Fibroblast of skin of right quadriceps (primary cell): ENCODE measurements at regions not wholly inside any gene's neighbourhood (a gene's known extent, or its start where the extent isn't known, plus 50 kb on each side); places are given as distances from the start of the nearest gene placed in this dataset.

Experiments
- DNase-seq: peaks from one replicate; pipeline ENCODE4 v3.0.0-alpha.2; 2013

DNA sequence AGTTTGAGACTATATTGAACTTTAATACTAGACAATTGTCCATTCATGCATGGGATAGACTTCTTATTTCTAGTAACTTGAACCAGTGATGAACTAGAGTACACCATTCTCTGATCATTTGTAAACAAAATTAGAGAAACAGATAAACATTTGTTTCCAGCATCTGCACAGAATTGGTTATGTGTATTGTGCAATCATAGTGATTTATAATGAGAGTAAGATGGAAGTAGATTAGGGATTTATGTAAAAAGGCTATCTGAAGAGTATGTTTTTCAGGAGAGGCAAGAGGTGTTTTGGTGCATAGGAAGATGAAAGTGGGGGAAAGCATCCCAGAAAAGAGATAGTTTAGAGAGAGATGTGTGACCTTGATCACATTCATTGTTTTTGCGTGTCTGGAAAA, 695.0 kb downstream of the SQOR start:
- no peak for DNase-seq

DNA sequence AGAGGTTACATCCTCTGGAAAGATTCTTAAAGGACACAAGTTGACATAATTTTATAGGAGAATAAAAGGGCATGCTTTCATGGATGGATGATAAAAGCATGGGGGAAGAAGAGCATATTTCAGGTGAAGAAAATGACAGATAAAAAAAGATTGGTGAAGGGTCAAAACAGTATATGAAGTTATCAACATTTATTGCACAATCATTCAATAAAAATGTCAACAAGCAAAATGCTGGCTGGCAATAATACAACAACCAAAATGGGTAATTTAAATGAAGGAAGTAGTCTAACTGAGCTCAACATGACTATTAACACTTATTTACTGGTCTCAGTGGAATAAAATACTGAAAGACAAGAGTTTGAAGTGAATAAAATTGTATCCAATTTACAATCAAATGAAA, 696.7 kb downstream of the SQOR start:
- no peak for DNase-seq

DNA sequence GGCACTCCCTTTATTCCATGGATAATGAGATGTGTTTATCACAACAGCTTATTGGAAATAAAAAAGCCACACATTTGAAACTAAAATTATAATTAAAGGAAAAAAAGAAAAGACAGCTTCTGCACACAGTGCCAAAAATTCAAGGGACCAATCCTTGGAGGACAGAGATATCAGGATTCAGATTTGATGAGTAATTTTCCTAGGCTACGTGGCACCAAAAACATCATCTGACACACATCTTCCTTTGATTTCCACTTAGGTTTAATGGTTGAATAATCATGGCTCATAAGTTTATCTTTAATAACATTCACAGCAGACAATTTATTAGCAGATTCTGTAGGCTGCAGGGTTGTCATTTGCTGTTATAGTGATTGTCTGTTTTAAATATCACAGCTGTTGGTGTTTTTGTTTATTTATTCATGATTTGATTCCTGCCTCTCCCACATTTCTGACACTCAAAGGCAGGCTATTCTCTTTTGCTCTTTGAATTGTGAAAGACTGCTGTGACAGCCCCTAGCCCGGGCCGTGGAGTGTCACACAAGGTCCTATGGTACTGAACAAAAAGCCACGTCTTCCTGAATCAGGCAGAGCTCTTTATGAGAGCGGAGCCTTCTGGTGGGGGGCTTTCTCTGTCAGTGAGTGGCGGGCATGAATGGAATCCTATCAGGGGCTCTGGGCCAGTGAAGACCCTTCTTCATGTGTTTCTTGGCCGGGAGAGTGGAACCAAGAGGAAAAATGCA, 708.5 kb downstream of the SQOR start:
- no peak for DNase-seq

DNA sequence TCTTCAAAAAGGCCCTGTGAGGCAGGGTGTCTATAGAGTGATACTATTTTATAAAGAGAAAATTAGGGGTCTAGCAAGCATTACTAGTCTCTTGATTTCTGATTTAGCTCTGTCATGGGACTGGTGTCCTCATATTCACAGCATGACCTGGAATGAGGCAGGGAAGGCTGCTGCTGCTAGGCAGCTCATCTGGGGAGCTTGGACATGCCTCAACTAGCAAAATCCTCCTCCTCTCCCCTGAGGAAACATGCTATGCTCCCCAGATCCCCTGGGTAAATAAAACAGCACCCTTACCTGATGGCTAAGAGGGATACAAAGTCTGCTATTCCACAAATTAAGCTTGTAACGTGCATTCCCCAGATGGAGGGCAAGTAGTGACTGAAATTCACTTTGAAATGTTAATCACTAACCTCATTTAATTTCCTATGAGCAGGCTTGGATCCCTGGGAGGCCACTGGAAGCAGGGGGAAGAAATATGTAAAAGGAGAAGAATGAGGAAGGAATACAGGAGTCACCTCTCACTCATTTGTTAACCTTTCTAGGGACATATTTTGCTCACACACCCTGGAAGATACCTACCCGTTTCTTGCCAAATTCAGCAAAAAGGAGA, 709.4 kb downstream of the SQOR start:
- DNase-seq: no peak

DNA sequence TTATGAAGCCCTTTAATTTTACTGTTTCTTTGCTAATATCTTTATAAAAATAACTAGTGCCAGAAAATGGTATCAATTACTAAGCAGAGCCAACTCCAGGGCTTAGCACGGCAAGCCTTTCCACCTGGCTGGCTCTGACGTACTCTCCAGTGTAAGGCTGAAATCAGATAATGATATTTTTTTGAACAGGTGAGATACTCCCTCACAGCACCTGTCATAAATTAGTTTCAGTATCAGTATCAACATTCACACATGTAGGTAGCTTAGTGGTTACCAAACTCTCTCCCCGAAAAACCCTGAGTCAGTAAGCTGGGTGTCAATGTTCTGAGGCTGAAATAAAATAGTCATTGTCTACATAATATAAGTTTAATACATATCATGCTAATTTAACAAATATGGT, 710.1 kb downstream of the SQOR start:
- no peak for DNase-seq

DNA sequence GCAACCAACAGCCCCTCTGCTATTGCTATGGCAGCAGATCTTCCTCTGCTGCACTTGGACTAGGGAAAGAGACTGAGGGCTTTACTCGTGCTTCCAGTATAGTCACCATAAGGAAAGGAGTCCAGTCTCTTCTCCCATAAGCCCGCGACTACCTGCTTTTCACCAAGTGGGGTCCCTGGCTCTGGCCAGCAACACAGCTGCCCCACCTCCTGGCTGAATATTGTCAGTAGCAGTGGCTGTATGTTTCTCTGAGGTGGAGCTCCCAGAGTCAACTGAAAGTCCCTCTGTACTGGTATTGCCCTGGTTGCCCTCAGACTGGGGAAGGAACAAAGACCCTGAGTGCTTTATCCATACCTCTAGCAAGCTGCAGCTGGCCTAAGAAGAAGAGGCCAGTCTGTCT, 719.6 kb downstream of the SQOR start:
- DNase-seq: no peak

DNA sequence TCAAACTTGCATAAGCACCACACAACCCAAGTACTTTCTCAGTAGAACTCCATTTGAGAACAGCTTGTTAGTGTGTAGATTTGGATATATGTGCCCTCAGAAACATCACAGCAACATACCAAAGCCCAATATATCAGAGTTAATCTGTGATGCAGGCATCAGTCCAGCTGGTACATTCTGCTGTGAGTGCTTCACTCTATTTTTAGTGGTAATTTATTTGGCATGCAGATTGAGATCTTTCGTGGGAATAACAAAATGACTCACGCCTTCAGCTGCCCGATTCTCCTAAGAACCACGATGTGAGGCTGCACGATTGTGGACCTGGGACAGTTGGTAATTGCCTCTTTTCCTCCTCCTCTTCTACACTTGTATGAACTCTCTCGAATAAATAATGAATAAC, 730.7 kb downstream of the SQOR start:
- peak; percentile 80 for DNase-seq

DNA sequence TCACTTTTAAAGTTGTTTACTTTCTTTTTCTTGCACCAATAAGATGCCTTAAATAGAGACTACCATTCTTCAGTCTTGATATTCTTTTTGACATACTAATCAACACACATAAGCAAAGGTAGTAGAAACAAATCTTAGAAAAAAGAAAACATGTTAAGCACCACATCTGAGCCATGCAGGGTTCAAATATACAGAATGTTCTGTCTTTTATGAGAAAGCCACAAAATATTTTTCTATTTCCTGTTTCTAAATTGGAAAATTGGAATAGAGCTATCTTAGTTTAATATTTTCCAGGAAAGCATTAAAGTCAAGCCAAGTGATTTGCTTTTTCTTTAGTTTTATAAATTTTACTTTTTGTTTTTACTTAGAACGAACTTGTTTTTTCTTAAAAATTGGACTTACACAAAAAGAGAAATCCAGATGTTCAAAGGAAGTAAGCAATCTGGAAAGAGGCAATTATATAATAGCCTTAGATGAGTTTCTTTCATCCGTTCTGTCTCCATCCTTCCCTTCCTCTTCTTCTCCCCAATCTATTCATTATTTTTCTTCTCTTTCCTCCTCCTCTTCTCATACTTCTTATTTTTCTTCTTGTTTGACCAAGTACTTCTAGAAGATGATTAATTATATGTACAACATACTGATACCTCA, 731.7 kb downstream of the SQOR start:
- no peak for DNase-seq

DNA sequence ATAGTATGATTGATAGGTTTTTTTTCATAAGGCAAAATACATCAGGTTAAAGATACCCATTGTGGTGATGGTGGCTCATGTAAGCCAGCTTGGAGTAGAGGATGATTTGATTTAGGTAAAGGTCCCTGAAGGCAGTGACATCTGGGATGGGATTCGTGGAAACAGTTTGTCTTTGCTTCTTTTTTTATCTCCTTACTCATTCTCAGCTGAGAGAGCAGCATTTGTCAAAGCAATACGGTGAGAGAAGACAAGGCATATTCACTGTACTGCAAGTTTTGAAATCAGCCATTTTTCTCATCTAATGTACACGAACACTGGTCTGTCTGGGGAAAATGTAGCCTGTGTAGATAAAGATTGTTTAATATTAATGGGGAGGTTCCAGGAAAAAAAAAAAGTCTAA, 749.1 kb downstream of the SQOR start:
- no peak for DNase-seq

DNA sequence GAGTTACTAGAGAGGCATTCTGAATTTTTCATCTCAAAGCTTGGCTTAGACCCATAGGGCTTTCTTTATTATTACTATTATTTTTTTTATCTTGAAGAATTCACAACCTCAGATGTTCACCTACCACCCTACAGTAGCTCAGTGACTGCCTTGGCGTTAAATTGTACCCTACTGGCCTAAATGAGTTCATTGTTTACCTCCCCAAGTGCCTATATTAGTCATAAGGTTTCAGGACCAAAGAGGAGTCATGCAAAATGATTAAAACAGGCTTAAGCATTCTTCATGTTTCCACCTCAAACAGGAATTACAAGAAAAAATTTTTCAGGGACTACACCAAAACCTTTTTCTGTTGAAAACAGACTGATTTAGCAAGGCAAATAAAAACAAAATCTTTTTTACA, 751.5 kb downstream of the SQOR start:
- DNase-seq: no peak

DNA sequence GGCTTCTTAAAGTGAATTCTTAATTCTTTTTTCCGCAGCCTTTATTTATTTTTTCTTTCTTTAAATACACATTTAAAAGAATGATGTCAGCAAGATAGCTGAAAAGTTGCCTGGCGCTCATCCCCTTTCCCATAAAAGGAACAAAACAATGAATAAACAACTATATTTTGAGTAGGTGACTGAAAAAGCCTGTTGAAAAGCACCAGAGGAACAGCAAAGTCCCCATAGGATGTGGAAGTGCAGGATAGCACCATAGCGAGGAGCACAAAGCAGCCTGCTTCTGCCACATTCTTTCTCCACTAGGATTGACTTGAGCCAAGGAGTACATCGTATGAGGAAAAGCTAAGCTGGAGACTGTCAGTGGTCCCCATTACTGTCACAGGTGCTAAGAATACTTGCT, 754.9 kb downstream of the SQOR start:
- no peak for DNase-seq

DNA sequence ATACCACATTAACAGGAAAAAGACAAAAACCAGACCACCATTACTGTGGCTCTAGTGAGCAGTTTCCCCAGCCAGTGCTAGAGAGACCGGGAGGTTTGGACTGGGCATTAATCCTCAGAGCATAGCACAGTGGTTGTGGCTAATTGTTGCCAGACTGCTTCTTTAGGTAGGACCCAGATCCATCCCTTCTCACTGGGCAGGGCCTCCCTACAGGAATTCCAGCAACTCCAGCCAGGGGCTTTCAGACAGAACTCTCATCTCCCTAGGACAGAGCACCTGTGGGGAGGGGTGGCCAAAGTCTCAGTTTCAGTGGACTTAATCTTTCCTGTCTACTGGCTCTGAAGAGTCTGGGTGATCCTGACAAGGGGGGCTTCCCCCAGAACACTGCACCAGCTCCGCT, 759.6 kb downstream of the SQOR start:
- DNase-seq: no peak

DNA sequence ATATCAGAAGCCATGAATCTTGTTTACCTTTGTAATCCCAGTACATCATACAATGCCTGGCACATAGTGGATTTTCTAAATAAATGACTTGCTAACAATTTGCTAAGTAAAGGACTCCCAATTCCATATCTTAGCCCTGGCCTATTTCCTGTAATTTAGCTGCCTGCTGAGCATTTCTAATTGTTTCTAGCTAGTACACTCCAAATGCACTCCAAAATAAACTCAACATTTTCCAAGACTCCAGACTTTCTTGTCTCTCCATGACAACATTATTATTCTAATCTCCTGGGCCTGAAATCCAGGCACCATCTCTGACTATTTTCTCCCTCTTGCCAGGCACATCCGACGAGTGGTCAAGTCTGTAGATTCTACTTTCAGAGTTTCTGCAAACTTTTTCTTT, 773.5 kb downstream of the SQOR start:
- no peak for DNase-seq

DNA sequence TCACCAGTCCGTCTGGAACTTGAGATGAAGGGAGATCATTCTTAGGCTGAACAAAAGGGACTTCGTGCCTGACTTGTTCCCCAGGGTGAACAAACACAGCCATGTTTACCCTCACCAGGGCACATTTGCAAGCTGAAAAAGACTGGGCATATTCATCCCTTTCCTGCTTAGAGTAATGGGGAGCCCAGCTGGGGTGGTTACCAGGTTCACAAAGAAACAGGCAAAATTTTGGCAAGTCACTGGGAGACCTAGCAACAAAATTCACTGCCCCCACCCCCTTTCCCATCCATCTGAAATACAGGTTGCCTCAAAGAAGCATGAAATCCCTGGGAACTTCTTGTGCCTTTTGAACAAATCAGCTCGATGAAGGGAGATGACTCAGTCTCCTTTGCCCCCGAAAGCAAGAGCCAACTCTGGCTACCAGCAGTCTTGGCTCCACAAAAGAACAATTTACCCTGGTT, 775.0 kb downstream of the SQOR start:
- DNase-seq: no peak

DNA sequence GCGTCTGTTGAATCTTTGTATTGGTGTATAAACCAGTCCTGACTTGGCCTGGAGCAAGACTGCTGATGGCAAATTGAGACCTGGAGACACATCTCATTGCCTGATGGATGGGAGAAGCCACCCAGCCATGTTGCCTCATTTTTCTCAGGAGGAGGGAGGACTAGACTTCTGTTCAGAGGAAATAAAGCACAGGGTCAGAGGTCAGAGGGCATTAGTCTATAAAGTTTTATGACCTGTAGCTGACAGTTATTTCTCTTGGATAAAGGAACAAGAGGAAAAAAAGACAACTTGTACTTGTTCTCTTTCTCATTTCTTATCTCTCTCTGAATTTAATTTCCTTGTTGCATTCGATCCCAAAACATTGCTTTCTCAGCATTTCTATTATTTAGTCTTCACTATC, 775.9 kb downstream of the SQOR start:
- DNase-seq: no peak

DNA sequence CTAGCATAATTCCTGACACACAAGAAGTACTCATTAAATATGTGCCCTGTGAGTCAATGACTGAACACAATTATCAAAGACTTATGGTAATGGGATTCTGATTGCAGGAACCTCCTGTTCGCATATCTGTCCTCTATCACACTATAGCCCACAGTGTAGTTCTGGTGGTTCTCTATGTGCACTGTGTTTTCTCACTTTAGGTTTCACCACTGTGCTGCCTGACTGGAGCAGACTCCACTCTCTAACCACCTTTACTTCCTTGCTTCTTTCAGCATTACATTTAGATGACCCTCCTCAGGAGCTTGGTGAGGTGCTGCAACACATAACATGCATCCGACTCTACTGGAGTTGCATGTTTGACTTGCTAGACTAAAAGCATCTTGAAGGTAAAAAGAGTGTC, 777.1 kb downstream of the SQOR start:
- DNase-seq: no peak

DNA sequence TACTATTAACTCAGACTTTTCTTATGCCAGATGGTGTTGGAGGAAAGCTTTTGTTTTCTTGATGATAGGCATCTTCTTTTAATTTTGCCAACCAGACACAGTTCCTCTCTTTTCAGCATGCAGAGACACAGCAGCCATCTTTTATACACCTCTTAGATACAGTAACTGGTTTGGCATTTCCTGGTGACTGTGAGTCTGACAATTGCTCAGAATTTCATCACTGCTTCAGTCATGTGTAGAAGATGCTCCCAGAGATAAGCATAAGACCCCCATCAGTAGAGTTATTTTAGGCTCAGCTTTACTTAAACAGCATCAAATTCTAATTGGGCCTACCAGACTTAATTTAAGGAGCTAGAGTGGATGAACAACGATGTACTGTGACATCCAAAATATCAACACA, 779.0 kb downstream of the SQOR start:
- peak; percentile 92 for DNase-seq

DNA sequence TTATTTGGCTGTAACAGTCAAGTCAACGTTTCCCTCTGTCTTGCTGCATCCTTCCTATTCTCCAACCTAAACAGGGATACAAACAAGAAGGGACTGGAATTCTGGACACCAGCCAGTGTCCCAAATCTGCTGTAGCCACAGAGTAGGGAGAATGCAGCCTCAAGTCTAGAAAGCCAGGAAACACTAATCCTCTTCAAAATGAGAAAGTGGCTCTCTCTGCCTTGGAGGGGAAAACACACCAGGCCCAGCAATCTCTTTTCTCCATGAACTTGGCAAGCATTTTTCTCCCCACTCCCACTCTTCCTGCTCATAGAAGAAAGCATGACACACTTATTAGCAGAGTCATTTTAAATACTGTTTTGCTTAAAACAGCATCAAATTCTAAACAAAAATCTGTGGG, 781.7 kb downstream of the SQOR start:
- DNase-seq: peak; percentile 47

DNA sequence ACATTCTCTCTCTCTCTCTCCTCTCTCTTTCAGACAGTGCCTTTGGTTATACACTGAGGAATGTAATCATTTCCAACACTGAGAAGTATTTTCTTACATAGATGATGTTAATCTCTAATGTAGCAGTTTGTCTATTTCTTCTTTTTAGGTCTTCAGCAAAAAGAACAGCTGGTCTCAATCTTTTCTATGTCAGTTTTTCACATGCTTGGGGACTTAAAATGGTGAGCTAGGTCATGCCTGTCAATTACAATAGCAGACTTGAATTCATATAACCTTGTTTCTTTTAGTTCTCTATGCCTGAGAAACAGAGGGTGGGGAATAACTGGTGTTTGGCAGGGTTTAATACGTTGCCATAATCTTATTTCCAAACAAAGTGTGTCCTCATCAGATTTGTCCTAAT, 786.2 kb downstream of the SQOR start:
- no peak for DNase-seq

DNA sequence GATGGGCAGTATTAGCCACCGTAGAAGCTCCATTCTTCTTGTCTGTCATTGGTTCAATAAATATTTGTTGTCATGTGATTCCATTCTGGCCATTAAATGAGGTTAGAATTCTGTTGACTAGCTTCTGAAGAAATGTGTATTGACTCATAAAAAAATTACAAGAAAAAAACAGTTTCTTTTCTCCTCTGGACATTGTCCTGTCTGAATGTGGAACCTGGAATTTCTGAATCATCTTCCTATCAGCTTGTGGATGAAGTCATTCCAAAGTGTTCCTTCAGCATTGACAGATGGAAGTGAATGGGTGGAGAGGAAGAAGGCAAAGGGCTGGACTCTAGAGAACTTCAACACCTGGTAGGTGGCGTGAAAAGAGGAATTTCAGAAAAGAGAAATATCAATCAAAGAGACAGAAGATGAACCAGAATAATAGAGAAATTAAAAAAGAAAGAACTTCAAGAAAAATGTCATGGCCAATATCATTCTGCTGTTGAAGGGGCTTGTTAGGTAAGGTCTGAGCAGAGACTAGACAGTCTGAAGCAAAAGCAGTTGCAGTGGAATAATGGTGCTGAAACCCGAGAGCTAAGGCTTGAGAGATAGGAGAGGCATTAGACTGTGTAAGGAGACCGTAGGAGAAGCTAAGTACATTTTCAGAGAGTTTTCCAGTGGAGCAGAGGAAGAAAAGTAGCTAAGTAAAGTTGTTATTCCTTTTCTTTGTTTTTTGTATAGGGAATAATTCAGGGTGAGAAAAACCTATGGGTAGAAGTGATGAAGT, 806.6 kb downstream of the SQOR start:
- DNase-seq: peak; percentile 83

DNA sequence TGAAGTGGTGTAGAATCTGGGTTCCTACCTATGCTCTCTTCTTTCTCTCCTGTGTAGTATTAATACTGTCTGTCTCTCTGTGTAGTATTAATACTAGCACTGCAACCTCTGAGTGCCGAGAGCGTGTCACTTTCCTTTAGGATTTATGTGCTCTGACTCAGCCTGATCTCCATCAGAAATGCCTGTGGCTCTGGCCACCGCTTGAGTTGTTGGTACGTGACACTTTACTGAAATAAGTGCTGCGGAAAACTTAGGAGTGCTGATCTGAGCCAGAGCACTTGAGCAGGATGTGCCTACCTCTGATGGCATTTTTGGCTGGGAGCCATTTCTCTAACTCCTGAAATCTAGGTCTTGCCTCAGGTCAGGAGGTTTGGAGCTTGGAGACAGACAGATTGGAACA, 807.4 kb downstream of the SQOR start:
- peak; percentile 79 for DNase-seq

DNA sequence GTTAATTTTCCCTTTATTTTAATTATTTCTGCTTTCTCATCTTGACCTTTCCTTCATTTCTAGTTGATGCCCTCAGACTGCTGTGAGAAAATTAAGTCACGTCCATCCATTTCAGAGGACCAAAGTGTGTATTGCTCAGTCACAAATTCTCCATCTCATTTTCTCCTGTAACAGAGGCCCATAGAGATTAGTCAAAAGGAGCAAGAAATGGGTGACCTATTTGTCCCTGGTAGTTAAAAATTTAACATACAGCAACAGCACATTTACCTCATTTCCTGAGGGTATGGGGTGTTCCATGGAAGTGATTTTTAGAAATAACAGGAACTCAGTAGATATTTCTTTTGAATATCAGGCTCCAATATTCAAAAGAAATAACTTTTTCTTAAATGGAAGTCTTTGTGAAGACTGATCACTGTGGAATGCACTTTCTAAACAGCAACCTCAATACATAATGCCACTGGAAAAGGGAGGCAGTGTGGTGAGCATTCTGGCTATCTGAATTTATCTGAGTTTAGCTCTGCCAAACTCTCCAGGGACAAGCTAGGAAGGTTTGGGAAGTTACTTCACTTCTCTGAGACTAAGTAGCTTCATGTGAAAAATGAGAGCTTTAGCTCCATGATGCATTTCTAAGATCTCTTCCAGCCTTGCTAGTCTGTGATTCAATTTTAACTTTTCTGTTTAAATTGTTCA, 808.2 kb downstream of the SQOR start:
- DNase-seq: peak; percentile 79
